Right lobe of liver (tissue), 4 donors: ENCODE measurements at regions not wholly inside any gene's neighbourhood (a gene's known extent, or its start where the extent isn't known, plus 50 kb on each side); places are given as distances from the start of the nearest gene placed in this dataset.

Experiments used
- POLR2A ChIP-seq: fragments of 450-650 bp; IDR thresholded peaks from one replicate; pipeline ENCODE4 v1.6.1; 2017; ENCODE audit warnings: antibody characterized with exemption, mild to moderate bottlenecking
- TF ChIP-seq, protein P1 (sequence below), 4 donors: fragments of 200-600 bp in 3 of 4; fragments of 450-650 bp in 1 of 4; IDR thresholded peaks; one replicate each; pipeline versions ENCODE4 v1.5.1 to v1.8.0; 2016 to 2022; ENCODE audit warnings: antibody characterized with exemption in 4 of 4, mild to moderate bottlenecking in 2 of 4
- donor health status: DM: no; HTN: no; CAD: no.
- donor health status: DM: no; HTN: no; CAD: no.
- donor health status: DM: no; HTN: yes; CAD: no.

DNA sequence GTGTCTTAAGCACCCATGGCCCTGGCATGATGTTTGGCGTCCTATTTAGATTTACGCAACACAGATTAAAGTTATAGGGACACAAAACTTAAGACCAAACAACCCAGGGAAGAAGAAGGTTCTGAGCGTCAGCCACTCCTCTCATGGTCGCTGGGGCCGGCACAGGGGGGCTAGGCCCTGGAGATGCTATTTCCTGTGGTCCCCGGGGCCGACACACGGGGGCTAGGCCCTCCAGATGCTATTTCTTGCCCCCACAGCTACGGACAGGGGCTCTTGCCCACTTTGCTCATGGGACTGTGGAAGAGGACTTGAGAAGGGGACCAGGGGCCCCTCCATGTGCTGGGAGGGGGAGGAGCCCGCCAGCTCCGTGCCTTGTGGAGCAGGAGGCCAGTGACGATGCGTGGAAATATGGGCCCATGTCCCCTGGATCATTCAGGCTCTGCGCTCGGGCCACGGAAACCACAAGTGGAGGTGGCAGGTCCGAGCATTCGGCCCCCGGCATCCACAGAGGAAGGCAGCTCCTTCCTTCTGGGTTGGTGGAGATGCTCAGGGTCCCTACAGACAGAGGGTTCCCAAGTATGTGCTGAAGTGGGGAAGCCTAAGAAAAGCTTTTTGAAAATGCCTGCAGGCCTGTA, 711.1 kb downstream of the BRD1 start:
- TF ChIP-seq POLR2A: no peak
- TF ChIP-seq, protein P1, sequence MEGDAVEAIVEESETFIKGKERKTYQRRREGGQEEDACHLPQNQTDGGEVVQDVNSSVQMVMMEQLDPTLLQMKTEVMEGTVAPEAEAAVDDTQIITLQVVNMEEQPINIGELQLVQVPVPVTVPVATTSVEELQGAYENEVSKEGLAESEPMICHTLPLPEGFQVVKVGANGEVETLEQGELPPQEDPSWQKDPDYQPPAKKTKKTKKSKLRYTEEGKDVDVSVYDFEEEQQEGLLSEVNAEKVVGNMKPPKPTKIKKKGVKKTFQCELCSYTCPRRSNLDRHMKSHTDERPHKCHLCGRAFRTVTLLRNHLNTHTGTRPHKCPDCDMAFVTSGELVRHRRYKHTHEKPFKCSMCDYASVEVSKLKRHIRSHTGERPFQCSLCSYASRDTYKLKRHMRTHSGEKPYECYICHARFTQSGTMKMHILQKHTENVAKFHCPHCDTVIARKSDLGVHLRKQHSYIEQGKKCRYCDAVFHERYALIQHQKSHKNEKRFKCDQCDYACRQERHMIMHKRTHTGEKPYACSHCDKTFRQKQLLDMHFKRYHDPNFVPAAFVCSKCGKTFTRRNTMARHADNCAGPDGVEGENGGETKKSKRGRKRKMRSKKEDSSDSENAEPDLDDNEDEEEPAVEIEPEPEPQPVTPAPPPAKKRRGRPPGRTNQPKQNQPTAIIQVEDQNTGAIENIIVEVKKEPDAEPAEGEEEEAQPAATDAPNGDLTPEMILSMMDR (IDR thresholded peaks at IDR 0.05): no peak
